B cell (primary cell): ENCODE measurements at regions not wholly inside any gene's neighbourhood (a gene's known extent, or its start where the extent isn't known, plus 50 kb on each side); places are given as distances from the start of the nearest gene placed in this dataset.

Source experiments
- EZH2 ChIP-seq: IDR thresholded peaks from 2 replicates; pipeline ENCODE4 v1.6.1; 2012; ENCODE audit warnings: borderline replicate concordance, low read depth, mild to moderate bottlenecking, moderate library complexity, low read length; ENCODE audit not compliant: insufficient read depth, poor library complexity, severe bottlenecking
- TF ChIP-seq, protein P1 (sequence below): fragments of 200-600 bp; IDR thresholded peaks from one replicate; pipeline ENCODE4 v1.8.0; 2022; ENCODE audit warnings: antibody characterized with exemption, mild to moderate bottlenecking

DNA sequence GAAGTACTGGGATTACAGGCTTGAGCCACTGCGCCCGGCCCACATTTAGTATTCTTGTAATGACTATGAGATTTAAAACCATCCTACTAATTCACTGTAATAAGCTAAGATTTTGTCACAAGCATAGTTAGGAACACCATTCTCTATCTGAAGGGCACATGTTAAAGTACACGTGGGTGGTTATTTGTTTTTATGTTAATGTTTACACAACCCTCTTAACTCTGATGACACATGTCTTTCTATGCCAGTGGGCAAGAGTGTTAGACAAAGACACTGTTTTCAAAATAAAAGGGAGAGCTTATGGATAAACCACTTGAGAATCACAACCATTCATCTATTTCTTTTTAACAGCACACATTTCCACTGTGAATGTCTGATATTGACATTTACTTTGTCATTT lies 537.6 kb upstream of the IL12A start:
- TF ChIP-seq, protein P1, sequence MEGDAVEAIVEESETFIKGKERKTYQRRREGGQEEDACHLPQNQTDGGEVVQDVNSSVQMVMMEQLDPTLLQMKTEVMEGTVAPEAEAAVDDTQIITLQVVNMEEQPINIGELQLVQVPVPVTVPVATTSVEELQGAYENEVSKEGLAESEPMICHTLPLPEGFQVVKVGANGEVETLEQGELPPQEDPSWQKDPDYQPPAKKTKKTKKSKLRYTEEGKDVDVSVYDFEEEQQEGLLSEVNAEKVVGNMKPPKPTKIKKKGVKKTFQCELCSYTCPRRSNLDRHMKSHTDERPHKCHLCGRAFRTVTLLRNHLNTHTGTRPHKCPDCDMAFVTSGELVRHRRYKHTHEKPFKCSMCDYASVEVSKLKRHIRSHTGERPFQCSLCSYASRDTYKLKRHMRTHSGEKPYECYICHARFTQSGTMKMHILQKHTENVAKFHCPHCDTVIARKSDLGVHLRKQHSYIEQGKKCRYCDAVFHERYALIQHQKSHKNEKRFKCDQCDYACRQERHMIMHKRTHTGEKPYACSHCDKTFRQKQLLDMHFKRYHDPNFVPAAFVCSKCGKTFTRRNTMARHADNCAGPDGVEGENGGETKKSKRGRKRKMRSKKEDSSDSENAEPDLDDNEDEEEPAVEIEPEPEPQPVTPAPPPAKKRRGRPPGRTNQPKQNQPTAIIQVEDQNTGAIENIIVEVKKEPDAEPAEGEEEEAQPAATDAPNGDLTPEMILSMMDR: no peak
- TF ChIP-seq EZH2: no peak
